T-helper 2 cell treated with Interferon-gamma antibody and Interleukin-4, amounts not matched to agents 100 ng/mL and 5 ng/mL, for 36 hours (primary cell): ENCODE measurements at regions not wholly inside any gene's neighbourhood (a gene's known extent, or its start where the extent isn't known, plus 50 kb on each side); places are given as distances from the start of the nearest gene placed in this dataset.

Experiments
- intact Hi-C: fragments of 100-400 bp; cut with micrococcal nuclease; formaldehyde crosslinking; loops from one replicate; pipeline ENCODE4 v1.15.1; 2023

DNA sequence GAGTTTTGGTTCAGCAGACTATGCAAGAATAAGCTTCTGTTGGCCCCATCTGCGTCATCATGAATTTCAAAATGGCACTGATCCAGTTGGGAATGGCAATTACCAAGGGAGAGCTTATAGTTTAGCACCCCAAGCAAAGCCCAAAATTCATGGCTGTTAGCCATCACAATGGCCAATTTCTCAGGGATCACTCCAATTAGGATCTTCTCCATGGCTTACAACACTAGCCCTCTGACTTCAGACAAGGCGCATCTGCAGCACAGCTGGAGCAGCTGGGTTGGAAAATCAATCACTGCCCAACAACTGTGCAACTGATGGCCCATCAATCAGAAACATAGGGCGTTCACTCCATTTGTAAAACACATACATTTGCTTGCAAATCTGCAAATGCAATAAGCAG, 273.6 kb downstream of the SRBD1 start:
- intact Hi-C loops, result no loop called here

DNA sequence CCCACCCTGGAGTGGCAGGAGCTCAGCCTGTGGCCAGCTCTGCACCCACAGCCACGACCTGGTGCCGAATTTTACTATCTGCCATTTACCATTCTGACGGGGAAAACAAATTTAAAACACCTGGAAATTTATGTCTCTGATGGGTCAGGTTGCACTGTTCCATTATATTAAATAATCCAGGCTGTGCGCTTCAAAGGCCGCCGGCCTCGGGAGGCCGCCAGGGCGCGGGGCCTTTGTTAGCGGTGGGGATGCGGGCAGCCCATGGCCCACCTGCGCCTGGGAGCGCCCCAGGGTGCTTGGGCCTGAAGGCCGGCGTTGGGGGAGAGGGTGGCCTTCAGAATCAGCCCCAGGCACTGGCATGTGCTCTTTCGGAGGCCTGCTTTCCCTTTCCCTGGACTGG, 276.9 kb downstream of the SRBD1 start:
- intact Hi-C loops, result no loop called here

DNA sequence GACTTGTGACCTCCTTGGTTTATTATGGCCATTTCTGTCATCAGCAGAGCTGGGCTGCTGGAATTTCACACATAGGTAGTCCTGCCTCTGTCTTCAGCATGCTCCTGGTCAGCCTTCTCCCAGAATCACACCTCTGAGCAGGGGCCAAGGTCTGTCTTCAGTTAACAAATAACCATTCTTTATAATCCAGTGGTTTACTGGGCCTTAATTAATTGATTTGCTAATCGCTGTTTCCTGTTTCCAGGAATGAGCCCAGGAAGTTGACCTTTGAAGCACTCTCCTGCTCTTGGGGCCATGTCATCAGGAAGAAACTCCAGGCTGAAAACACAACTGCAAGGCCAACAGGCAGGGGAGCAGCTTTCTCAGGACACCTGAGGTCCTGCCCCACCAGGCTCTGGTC, 278.5 kb downstream of the SRBD1 start:
- intact Hi-C loops, result no loop called here

DNA sequence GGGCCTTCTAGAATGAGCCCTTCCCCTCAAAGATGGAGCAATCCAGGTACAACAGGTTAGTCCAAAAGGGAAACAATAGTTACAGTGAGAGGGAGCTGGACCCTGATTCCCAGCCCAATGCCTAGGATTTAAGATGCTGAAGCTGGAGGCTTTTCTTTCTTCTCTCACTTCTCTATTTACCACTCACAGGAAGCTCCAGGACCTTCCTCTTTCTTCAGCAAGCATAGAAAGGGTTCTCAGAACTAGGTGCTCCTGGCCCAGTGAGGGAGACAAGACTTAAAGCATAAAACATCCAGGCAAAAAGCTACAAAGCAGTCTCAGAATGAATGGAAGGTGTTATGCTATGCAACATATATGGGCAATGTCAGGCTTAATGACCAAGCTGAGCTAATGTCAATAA, 279.0 kb downstream of the SRBD1 start:
- intact Hi-C loops, result no loop called here

DNA sequence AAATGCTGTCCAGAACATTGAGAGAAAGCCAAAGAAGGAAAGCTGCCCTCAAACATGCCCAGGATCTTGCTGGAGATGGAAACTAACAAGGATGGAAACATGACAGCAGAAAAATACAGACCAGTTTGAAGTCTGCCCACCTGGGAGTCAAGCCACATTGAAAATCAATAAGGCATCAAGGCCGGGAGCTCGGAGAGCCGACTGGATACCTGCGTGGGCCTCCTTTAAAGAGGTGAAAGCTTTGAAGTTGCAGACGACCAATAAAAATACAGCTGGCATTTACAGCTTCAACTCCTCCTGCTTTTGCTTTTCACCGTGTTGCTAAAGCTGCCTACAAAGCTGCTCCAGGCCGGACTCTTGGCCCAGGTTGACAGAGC, 279.7 kb downstream of the SRBD1 start:
- intact Hi-C loops, result no loop called here

DNA sequence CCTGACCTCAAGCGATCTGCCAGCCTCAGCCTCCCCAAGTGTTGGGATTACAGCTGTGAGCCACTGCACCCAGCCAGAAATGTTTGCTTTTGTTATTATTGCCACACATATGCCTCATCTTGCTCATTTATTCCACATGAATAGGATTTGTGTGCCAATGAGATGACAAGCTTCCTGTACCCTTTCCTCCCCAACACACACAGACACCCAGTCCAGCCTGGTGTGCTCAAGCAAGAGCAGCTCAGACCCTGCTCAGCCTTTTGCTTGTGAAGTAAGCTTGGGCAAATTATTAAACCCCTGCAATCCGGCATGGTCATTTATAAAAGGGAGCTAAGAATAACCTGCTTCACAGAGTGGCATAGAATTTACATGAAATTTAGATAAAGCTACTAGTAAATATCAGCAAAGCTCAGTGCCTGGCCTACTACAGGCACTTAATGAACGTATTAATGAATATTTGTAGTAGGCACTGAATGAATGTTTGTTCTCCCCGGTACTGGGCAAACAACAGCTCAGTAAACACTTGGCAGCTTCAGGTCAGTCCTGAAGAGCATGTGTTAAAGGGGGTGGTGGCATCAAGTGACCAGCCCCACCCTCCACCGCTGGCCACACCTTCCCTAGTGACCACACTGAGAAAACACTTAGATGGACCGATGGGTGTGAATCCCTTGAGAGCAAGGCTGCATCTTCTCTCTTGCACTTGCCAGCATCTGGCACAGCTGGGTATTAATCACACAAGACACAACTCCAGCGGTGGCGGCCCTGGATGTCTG, 280.2 kb downstream of the SRBD1 start:
- intact Hi-C loops, result no loop called here

DNA sequence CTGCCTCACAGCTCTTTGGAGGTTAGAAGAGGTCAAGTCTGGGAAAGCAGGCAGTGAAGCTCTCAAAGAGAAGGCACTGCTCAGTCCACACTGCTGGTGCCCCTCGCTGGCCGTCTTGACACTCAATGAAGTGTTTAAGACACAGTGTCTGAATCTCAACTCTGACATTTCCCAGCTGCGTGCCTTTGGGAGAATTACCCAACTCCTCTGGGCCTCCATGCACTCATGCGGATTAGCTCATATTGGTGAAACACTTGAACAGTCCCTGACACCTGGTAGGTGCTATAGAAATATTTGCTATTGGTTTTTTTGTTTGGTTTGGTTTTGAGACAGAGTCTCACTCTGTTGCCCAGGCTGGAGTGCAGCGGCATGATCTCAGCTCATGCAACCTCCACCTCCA, 281.0 kb downstream of the SRBD1 start:
- intact Hi-C loops, result no loop called here

DNA sequence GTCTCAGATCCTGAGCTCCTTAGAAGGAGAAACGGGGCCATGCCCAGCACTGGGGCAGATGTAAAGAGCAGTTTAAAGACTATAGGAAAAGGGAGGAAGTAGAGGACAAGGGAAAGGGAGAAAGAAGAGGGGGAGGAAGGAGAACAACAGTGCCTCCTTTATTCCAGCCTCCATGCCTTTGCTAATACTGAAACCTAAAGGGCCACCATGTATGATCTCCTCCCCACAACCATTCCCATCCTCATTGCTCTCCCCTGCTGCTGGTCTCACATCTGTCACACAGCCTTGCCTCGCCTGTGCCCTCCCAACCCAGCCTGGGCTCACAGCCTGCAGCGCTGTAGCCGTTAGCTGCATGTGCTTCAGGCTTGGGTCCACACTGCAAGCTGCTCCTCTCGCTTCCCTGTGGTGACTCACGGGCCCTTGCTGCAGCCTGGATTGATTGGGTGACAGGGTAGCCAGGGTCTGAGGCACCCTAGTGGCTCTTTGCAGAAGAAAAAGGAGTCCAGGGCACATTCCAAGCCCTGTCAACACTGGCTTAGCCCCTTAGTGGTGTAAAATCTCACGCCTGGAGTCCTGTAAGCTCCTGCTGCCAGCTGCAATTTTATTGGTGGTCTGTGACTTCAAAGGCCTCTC, 281.9 kb downstream of the SRBD1 start:
- intact Hi-C loops, result no loop called here

DNA sequence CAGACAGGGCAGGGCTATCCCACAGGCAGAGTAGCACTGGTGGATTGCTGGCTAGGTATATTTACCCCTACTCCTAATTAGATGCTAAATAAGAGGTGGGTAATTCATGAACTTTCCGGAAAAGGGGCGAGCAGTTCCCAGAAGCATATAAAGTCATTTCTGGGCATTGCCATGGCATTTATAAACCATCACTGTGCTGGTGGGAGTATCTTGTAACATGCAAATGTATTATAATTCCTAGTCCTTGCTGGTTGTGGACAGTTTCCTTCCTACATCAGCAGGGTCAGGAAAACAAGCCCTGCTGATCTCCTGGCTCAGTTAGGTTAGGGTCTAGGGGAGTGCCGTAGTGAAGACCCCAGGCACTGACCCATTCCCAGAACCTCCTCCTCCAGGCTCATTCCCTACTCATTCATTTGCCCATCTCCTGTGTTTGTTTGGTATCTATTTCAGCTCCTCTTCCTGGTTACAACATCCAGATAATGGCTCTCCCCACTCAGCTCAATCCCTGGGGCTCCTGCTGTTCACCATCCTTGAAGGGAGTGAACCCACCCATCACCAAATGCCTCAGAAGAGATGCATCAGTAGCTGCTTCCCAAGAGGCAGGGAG, 282.7 kb downstream of the SRBD1 start:
- intact Hi-C loops, result no loop called here

DNA sequence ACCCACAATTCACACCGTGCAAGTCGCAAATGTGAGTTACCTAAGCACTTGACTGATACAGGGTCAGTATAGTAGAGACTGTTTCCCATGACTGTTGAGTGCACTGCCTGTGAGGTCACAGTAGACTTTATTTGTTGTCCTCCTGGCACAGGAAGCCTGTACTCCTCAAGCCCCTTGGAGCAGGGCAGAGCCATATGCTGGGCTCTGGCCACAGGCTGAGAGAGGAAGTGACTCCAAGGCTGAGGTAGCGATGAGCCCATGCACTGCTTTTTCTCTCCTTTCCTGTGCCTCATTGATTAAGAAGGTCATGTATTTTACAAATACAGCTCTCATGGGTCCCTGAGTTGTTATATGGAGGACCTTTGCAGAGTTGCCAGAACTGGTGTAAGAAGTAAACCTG, 287.7 kb downstream of the SRBD1 start:
- intact Hi-C loops, result no loop called here

DNA sequence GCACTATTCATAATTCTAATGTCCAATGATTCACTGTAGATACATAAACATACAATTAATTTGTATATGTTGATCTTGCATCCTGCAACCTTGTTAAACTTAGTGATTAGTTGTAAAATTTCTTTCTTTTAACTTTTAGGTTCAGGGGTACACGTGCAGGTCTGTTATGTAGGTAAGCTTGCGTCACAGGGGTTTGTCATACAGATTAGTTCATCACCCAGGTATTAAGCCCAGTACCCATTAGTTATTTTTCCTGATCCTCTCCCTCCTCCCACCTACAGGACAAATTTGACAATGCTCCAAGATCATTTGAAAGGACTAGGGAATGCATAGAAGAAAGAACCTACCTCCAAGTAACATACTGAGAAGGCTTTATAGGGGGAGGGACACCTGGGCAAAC, 290.1 kb downstream of the SRBD1 start:
- intact Hi-C loops, result no loop called here

DNA sequence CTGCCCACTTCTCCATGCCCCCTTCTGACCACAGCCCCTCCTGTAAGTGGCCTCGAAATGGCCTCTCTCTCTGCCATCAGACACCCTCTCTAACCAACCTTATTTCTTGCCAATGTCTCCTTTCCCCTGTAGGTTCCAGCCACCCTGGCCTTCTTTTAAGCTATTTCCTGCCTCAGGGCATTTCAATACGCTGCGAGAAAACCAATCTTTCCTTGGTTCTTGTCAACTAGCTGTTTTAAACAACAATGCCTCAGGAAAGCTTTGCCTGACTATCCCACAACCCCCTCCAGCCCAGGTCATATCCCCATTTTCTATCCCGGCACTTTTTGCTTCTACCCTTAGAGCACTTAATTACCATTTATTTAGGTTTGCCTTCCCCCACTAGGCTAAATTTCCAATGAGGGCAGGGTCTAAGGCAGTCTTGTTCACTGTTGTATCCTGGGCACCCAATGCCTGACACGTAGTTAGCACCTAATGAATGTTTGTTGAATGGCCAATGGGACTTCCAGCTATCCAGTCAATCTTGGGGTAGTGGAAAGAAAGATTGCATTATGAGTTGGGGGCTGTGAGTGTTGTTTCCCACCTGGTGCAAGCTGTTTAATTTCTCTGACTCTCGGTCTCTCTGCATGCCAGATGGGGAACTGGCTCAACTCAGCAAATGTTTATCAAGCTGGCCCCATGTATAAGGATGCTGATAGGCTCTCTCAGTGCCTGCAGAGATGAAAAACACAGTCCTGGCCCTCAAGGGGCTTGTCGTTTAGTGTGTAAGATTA, 291.2 kb downstream of the SRBD1 start:
- intact Hi-C loops, result no loop called here

DNA sequence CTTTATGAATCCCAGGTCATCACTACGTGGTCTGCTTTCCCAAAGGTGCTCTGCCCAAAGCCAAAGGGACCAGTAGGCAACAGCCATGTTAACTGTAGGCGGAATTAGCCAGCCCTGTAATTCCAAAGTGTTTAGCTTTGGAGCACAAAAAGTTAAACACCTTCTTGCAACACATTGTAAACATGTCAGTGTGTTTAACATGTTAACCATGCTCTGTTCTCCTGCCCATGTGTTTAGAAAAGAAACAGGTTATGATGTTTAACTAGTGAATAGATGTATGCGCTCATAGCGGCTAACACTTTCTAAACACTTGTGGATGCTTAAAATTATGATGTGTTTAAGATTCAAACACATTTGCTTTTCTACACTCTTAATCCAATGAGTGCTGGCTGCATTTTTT, 292.4 kb downstream of the SRBD1 start:
- intact Hi-C loops, result no loop called here

DNA sequence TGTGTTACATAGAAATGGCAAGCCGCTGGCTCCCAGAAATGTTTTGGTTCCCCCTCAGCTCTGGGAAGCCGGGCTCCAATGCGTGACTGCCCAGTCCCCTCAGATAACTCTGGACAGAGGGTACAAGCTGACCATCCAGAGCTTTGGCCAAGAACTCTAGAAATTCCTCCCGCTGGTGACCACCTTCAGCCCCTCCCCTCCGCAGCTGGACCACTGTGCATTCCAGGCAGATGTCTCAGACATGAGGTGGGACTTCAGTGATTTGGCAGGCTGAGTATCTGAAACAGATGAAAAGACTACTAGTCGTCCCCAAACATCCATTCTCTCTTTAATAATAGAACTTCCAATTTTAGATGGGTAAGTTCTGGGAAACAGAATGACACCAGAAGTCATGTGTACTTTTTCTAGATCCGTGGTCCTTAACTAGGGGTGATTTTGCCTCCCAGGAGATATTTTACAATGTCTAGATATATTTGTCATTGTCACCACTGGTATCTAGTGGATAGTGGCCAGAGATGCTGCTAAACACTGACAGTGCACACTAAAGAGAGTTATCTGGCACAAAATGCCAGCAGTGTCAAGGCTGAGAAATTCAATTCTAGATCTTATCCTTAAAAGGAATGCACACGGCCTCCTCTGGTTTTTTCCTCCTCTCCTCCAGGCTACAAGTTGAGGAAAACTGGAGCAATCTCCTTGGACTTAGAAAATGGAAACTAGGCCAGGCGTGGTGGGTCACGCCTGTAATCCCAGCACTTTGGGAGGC, 294.3 kb downstream of the SRBD1 start:
- intact Hi-C loops, result no loop called here

DNA sequence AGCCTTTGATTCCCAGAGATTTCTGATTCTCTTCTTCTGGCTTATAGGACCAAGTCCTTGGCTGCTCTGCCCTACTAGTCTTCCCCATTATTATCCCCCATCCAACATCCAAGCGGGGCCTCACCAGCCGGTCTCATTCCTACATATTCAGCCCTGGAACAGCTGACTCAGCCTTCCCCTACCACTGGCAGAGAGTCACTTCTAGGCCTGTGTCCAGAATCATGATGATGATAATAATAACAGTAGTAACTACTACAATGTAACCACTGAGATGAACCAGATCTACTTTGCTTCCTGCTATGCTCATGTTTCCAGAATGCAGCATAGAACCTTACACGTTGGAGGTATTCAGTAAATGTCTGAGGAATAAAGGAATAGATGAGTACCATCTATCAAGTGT, 295.2 kb downstream of the SRBD1 start:
- intact Hi-C loops, result no loop called here

DNA sequence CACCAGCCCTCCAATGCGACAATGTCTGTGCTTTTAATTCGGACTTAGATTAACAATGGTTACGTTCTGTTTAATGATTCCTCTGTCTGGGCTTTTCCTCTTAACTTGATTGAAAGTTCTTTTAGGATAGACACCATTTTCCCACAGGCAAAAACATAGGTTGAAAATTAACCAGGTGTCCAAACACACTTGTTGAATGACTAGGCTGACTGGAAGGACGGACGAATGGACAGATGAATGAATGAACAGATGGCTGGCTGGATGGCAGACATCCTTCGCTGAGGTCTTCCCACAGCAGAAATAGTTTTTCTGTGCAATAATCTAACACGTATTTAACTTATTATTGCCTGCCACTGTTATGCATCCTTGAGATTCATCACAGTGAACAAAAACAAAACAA, 298.8 kb downstream of the SRBD1 start:
- intact Hi-C loops, result no loop called here

DNA sequence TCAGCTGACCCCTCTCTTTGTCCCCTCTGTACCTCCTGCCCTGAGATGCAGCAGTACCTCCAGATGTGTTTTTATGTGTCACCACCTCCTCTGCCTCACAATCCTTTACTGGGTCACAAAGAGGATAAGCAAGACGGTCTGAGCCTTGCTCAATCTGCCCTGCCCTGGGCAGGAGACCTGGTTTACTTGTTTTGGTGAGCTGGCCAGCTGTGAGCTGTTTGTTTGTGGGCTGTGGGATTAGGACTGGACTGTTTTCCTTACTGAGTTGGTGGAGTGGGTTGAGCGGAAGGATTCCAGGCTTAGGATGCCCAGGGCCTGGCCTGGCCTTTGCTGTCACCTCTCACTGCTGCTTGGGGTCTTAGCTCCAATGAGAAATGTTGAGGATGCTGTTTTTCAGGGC, 299.5 kb downstream of the SRBD1 start:
- intact Hi-C loops, result no loop called here

DNA sequence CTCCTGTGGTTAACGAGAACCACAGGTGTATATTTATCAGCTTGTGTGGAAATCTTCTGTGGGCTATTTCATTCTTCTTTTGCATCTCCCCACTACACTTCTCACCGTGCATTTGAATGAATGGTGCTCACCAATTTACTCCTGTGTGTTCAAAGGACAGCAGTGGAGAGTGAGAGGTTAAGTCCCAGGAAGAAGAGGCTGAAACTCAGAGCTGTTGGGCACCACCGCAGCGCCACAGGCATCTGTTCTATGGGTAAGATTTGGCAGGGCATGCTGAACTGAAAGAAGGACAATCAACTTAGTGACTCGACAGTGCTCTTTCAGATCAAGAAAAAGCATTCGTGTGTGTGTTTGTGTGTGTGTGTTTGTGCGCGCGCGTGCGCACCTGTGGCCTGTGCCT, 297.9 kb upstream of the SIX2 start:
- intact Hi-C loops, result no loop called here

DNA sequence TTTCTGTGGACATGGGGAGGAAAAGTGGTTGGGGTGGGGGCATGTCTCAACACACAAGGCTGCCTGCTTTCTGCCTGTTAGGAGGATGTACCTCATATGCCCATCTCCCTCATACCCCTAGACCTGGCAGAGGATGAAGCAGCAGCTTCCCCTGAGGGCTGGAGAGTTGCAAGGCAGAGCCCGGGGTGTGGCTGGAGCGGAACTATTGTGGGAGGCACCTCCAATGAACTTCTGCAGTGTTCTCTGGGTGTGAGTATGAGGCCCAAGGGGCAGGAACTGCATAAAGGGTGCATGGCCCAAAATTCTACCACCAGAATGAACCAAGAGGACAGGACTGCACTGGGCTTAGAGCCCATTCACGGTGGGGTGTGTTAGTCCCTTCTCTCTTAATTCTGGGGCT, 296.3 kb upstream of the SIX2 start:
- intact Hi-C loops, result no loop called here

DNA sequence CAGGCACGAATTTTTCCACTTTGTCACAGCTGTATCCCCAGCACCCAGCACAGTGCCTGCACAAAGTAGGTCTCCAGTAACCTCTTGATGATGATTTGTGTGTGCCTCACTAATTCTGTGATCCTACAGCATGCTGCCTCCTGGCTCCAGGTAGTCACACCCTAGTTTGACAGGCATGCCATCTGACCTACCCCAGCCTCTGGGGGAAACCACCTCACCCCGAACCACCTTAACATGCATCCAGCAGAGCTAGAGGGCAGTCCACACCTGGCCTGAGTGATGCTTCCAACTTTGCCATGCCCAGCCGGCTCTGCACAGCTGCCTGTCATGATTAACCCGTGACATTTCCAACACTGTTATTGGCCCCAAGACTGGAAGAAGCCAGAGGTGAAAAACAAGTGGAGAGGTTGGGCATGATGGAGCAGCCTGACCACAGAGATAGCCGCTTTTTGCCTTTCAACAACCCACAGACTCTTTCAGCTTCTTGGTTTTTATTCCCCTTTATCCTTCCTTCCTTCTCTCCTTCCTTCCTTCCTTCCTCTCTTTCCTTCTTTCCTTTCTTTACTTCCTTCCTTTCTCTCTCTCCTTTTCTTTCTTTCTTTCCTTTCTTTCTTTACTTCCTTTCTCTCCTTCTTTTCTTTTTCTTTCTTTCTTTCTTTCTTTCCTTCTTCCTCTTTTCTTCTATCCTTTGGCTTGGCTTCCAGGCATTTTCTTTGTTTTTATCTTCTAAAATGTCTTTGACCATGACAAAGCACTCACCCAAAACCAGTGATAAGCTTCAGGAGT, 294.4 kb upstream of the SIX2 start:
- intact Hi-C loops, result no loop called here
